ENCODE measurements at regions not wholly inside any gene's neighbourhood (a gene's known extent, or its start where the extent isn't known, plus 50 kb on each side); places are given as distances from the start of the nearest gene placed in this dataset.
"Not testable (repeated sequence)": the region's sequence is repeated elsewhere in the genome, so short reads cannot be mapped to it uniquely, and the experiment has no call there.

DNA sequence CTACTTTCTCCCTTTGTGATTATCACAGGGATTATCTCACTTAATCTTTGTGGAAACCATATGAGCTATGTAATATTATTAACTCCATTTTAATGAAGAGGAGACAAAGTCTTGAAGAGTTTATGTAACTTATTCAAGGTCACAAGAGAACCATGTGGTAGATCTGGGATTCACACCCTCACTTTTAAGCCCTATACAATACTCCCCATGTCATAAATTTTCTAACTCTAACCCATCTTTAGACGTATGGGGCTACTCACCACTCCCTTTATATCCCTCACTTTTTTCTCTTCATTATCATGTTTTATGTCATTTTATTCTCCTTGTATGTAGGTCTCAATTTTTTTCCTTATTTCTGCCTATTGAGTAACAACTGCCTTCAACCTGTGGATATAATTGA is 126.4 kb upstream of the AHI1 start:
- TF ChIP-seq, protein P1, sequence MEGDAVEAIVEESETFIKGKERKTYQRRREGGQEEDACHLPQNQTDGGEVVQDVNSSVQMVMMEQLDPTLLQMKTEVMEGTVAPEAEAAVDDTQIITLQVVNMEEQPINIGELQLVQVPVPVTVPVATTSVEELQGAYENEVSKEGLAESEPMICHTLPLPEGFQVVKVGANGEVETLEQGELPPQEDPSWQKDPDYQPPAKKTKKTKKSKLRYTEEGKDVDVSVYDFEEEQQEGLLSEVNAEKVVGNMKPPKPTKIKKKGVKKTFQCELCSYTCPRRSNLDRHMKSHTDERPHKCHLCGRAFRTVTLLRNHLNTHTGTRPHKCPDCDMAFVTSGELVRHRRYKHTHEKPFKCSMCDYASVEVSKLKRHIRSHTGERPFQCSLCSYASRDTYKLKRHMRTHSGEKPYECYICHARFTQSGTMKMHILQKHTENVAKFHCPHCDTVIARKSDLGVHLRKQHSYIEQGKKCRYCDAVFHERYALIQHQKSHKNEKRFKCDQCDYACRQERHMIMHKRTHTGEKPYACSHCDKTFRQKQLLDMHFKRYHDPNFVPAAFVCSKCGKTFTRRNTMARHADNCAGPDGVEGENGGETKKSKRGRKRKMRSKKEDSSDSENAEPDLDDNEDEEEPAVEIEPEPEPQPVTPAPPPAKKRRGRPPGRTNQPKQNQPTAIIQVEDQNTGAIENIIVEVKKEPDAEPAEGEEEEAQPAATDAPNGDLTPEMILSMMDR (IDR thresholded peaks at IDR 0.05; ENCODE audit: low read depth, low read length) = no peak
- TF ChIP-seq, protein P2, sequence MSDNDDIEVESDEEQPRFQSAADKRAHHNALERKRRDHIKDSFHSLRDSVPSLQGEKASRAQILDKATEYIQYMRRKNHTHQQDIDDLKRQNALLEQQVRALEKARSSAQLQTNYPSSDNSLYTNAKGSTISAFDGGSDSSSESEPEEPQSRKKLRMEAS (IDR thresholded peaks at IDR 0.05; ENCODE audit: low read depth, low read length) = no peak
- TF ChIP-seq MYC (IDR thresholded peaks at IDR 0.05; ENCODE audit: low read depth, low read length) (no peak), POLR2A (IDR thresholded peaks at IDR 0.05; ENCODE audit: extremely low read depth, insufficient read length) (no peak)
- no peak for DNase-seq (ENCODE audit: low read depth)
- no peak overlapping the region for H3K4me3 ChIP-seq (ENCODE audit: low read depth, low read length)

DNA sequence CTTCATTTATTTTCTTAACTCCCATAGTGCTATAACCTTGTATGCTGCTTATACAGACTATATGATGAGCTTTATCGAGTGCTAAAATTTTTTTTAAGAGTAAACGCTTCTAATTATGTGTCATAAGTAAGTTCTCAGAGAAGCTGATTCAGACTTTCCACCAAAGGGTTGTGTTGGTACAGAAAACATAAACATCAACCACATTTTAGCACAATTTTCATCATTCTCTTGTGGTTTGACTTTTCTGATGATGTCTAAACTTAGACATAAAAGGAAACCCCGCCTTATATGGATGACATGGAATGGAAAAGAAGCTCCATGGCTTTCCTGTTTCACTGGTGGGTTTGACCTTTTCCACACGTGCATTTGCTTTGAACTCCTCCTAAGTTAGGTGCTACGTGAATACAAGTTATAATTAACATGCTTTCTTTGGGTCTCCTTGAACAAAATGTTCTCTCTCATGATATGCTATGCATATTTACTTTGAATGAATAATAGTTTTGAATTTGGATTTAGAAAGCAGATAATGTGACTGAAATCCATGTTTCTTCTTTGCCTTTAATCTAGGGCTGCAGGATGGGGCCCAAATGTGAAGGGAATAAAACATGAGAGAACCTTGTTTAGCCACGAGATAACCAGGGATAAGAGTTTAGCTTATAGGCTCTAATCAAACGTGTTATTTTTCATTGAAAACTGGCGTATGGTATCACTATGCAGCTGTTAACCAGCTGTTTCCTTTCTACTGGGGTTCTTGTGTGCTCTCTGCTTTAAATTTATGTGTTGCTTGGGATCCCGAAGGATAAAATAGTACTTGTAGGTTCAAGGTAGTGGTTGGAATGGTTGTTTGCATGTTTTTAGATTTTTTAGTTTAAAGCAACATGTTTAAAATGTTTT is 127.1 kb upstream of the AHI1 start:
- no peak overlapping the region for H3K4me3 ChIP-seq (ENCODE audit: low read depth, low read length)
- TF ChIP-seq POLR2A (IDR thresholded peaks at IDR 0.05; ENCODE audit: extremely low read depth, insufficient read length) (no peak), MYC (IDR thresholded peaks at IDR 0.05; ENCODE audit: low read depth, low read length) (no peak)
- TF ChIP-seq, protein P1 (IDR thresholded peaks at IDR 0.05; ENCODE audit: low read depth, low read length) = no peak
- TF ChIP-seq, protein P2 (IDR thresholded peaks at IDR 0.05; ENCODE audit: low read depth, low read length) = no peak
- no peak for DNase-seq (ENCODE audit: low read depth)

DNA sequence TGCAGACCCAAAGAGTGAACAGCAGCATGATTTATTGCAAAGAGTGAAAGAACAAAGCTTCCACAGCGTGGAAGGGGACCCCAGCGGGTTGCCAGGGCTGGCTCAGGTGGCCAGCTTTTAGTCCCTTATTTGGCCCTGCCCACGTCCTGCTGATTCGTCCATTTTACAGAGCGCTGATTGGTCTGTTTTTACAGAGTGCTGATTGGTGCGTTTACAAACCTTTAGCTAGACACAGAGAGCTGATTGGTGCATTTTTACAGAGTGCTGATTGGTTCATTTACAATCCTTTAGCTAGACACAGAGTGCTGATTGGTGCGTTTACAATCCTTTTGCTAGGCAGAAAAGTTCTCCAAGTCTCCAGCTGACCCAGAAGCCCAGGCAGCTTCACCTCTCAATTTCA is 128.5 kb upstream of the AHI1 start:
- H3K4me3 ChIP-seq (ENCODE audit: low read depth, low read length); DNase-seq (ENCODE audit: low read depth): not testable (repeated sequence)

DNA sequence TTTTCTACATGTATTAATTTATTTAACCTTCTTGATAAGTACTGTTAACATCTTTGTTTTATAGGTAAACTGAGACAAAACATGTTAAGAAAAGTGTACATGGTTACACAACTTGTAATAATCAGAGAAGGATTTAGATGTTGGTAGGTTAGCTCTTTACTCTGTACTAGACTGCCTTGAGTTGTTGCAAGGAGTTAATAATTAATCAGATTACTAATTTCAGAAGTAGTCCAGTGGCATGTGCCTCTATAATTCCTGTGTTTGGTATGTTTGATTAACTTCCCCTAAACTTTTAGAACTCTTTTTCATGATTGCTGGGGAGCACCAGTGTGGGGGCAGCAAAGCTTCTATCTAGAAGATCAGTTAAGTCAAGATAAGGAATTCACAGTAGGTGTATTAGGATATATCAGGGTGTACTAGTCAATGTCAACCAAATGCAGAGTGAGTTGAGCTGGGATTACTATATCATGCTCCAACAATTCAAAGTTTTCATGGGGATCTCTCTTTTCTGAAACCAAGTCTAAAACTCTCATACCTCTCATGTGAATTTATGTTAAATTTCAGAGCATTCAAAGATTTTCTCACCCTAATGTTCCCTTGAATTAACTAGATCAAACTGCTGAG is 129.7 kb upstream of the AHI1 start:
- TF ChIP-seq POLR2A (IDR thresholded peaks at IDR 0.05; ENCODE audit: extremely low read depth, insufficient read length) (no peak), MYC (IDR thresholded peaks at IDR 0.05; ENCODE audit: low read depth, low read length) (no peak)
- TF ChIP-seq, protein P2 (IDR thresholded peaks at IDR 0.05; ENCODE audit: low read depth, low read length) = no peak
- TF ChIP-seq, protein P1 (IDR thresholded peaks at IDR 0.05; ENCODE audit: low read depth, low read length) = no peak
- no peak overlapping the region for H3K4me3 ChIP-seq (ENCODE audit: low read depth, low read length)
- no peak for DNase-seq (ENCODE audit: low read depth)

DNA sequence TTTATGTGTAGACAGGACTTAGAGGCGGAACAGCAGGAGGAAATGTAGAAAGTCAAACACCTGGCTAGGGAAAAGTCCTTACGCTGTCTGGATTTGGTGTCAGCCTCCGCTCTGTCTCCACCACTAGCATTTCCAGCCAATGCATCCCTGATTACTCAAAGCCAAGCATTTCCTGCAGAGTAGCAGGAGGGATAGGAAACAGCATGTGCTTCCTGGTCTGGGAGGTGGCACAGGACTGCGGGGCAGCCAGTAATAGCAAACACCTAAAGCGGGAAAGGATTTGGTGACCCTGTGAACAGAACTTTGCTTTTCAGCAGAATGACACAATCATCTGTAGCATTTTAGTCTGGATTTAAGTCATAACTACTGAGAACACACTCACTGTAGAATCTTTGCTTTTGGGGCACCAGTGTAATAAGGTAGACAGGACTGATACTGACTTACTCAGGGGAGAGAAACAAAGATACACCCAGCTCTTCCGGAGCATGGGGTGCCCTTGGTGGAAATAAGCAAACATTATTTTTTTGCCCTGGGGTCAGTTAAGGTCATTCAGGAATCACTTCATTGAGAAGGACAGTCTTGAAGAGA is 133.3 kb upstream of the AHI1 start:
- no peak overlapping the region for H3K4me3 ChIP-seq (ENCODE audit: low read depth, low read length)
- no peak for DNase-seq (ENCODE audit: low read depth)
- TF ChIP-seq POLR2A (IDR thresholded peaks at IDR 0.05; ENCODE audit: extremely low read depth, insufficient read length) (no peak), MYC (IDR thresholded peaks at IDR 0.05; ENCODE audit: low read depth, low read length) (no peak)
- TF ChIP-seq, protein P2 (IDR thresholded peaks at IDR 0.05; ENCODE audit: low read depth, low read length) = no peak
- TF ChIP-seq, protein P1 (IDR thresholded peaks at IDR 0.05; ENCODE audit: low read depth, low read length) = no peak

DNA sequence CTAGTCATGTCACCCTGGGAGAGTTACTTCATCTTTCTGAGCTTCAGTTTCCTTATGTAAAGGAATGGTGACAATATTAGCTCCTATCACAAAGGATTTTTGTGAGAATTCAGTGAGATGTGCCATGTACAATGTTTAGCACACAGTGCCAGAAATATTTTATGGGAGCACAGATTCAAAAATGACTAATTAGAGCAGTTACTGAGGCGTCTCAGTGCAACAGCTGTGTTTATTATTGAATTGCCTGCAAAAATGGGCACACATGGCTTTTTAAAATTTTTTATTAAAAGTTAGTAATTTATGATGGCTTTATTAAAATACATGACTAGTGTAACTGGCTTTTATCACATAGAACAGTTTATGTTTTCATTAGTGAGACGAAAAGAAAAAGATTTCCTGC is 134.3 kb upstream of the AHI1 start:
- TF ChIP-seq, protein P2 (IDR thresholded peaks at IDR 0.05; ENCODE audit: low read depth, low read length) = no peak
- TF ChIP-seq, protein P1 (IDR thresholded peaks at IDR 0.05; ENCODE audit: low read depth, low read length) = no peak
- no peak for TF ChIP-seq POLR2A (IDR thresholded peaks at IDR 0.05; ENCODE audit: extremely low read depth, insufficient read length)
- no peak for TF ChIP-seq MYC (IDR thresholded peaks at IDR 0.05; ENCODE audit: low read depth, low read length)
- no peak overlapping the region for H3K4me3 ChIP-seq (ENCODE audit: low read depth, low read length)
- DNase-seq (ENCODE audit: low read depth) = no peak
